ENCODE measurements at regions not wholly inside any gene's neighbourhood (a gene's known extent, or its start where the extent isn't known, plus 50 kb on each side); places are given as distances from the start of the nearest gene placed in this dataset.

DNA sequence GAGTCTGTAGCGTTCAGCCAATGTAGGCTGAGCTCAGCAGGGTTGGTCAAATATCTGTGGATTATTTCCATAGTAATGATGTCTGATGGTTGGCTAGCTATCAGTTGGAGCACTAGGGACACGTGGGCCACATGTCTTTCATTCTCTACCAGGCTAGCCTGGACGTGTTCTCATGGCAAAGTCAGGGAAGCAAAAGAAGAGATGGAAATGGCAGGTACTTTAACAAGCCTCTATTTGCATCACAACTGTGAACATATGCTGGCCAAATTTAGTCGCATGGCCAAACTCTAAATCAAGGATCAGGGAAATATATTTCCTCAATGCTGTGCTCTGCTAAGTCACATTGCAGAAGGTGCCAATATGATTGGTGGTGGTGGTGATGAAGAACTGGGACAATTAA is 371.6 kb upstream of the CHST9 start:
- Histone ChIP-seq H2AFZ (ENCODE audit: low read depth, low read length) (no peak overlapping the region), H3K9me3 (replicated peaks; ENCODE audit: control insufficient read depth, insufficient read depth, low read length) (no peaks in the 10 kb centered on the region), H3K4me1 (ENCODE audit: control insufficient read depth, extremely low read depth, insufficient read depth, low read length) (no peaks in the 10 kb centered on the region), H3K9ac (replicated peaks; ENCODE audit: extremely low read depth, insufficient read depth, low read length) (no peak overlapping the region), H3K27me3 (ENCODE audit: control insufficient read depth in 2 of 2, insufficient read depth in 2 of 2, low read length in 2 of 2) (no peaks in the 10 kb centered on the region), H3K4me2 (ENCODE audit: insufficient read depth, low read length) (no peak overlapping the region), H3K36me3 (ENCODE audit: control insufficient read depth in 2 of 2, extremely low read depth in 1 of 2, insufficient read depth in 2 of 2, low read length in 2 of 2) (no peaks in the 10 kb centered on the region), H3K79me2 (ENCODE audit: control insufficient read depth, insufficient read depth, low read length) (no peaks in the 10 kb centered on the region), H4K20me1 (replicated peaks; ENCODE audit: control insufficient read depth, extremely low read depth, insufficient read depth, low read length) (no peaks in the 10 kb centered on the region), H3K9me1 (replicated peaks; ENCODE audit: control insufficient read depth, extremely low read depth, insufficient read depth, low read length) (no peaks in the 10 kb centered on the region), H3K4me3 (replicated peaks in 1 of 3; ENCODE audit: insufficient read depth in 1 of 3, low read depth in 1 of 3, low read length in 3 of 3) (no peak overlapping the region), H3K27ac (ENCODE audit: insufficient read depth, low read depth, low read length) (no peak overlapping the region)
- ChIA-PET CTCF (no interaction called here), POLR2A (no interaction called here)
- FAIRE-seq (no peak), DNase-seq (ENCODE audit: low read depth, low spot score) (no peak)
- dilution Hi-C loops (cut with MboI; ENCODE audit: extremely low pct_ligation_motif_present, low sequenced_read_pairs) (no loop called here), intact Hi-C loops (cut with micrococcal nuclease) (no loop called here)
- BruUV-seq (replicated peaks) = no TSS peak
- no peak for TF ChIP-seq EZH2 (IDR thresholded peaks at IDR 0.05; ENCODE audit: borderline replicate concordance, low read depth, low read length, severe bottlenecking)
- TF ChIP-seq JUN (IDR thresholded peaks at IDR 0.05; ENCODE audit: borderline replicate concordance, insufficient read depth, insufficient read length, low read depth) = no peak
- no peak for TF ChIP-seq POLR2AphosphoS5 (IDR thresholded peaks at IDR 0.05; ENCODE audit: insufficient read depth, low read depth, low read length)
- no peak for TF ChIP-seq CTCF (IDR thresholded peaks at IDR 0.05; ENCODE audit: extremely low read depth in 1 of 2, insufficient read depth in 1 of 2, low read depth in 1 of 2, low read length in 2 of 2)
- no peak for TF ChIP-seq POLR2A (IDR thresholded peaks at IDR 0.05; ENCODE audit: low read depth, low read length)
- TF ChIP-seq, protein P1, sequence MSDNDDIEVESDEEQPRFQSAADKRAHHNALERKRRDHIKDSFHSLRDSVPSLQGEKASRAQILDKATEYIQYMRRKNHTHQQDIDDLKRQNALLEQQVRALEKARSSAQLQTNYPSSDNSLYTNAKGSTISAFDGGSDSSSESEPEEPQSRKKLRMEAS (IDR thresholded peaks at IDR 0.05; ENCODE audit: insufficient read depth, insufficient read length) = no peak
- TF ChIP-seq GATA2 (IDR thresholded peaks at IDR 0.05; ENCODE audit: insufficient read depth, insufficient read length, low read depth, low read length) = no peak
- TF ChIP-seq MYC (IDR thresholded peaks at IDR 0.05; ENCODE audit: low read depth, low read length) = no peak
- TF ChIP-seq FOS (IDR thresholded peaks at IDR 0.05; ENCODE audit: borderline replicate concordance, insufficient read depth, low read length) = no peak
